Pancreas (tissue), 10 donors: ENCODE measurements at regions not wholly inside any gene's neighbourhood (a gene's known extent, or its start where the extent isn't known, plus 50 kb on each side); places are given as distances from the start of the nearest gene placed in this dataset.

Experiments used
- ATAC-seq, 4 donors: fragments of 200-7000 bp; cut with Tn5 transposase; one replicate each; pipeline versions ENCODE4 v1.8.0 to v1.9.1; 2020; ENCODE audit warnings: mild to moderate bottlenecking in 4 of 4, moderate library complexity in 4 of 4
- DNase-seq, 6 donors: peaks; one replicate each; pipeline ENCODE4 v3.0.0-alpha.2; 2020
- FAIRE-seq: peaks from 2 replicates; lab custom pipeline; 2012; peaks lifted over from hg19 to GRCh38; lab: Jason Lieb, UNC
- H3K27ac ChIP-seq, 4 donors: fragments of 200-600 bp; sonication (generic); 1 replicate in 3 of 4; 2 replicates in 1 of 4; pipeline versions ENCODE4 v1.5.0 to v1.8.0; 2020
- H3K27me3 ChIP-seq, 4 donors: fragments of 200-600 bp; one replicate each; pipeline ENCODE4 v1.8.0; 2021
- H3K36me3 ChIP-seq, 3 donors: fragments of 200-600 bp; sonication (generic) in 1 of 3; one replicate each; pipeline versions ENCODE4 v1.5.0 to v1.8.0; 2020 to 2021
- H3K4me1 ChIP-seq, 3 donors: fragments of 200-600 bp; one replicate each; pipeline ENCODE4 v1.8.0; 2021
- H3K4me3 ChIP-seq, 4 donors: fragments of 200-600 bp; sonication (generic) in 2 of 4; one replicate each; pipeline versions ENCODE4 v1.5.0 to v1.8.0; 2020 to 2021
- H3K9me3 ChIP-seq, 4 donors: fragments of 200-600 bp; one replicate each; pipeline ENCODE4 v1.8.0; 2021
- WGBS, 2 donors: extraction: QIAGEN DNeasy Blood & Tissue Kit; methylation state at CpG; one replicate each; pipeline ENCODE4 v1.1.7; 2013; 5-methylcytosine and 5-hydroxymethylcytosine counted together
- intact Hi-C, 3 donors: fragments of 100-400 bp; cut with DNase I; formaldehyde crosslinking; loops; one replicate each; pipeline versions ENCODE4 v1.11.1 to v1.14.2; 2022
- TF ChIP-seq, protein P1 (sequence below), 4 donors: fragments of 200-600 bp; sonication (generic) in 3 of 4; IDR thresholded peaks; one replicate each; pipeline versions ENCODE4 v1.5.0 to v1.8.0; 2021; ENCODE audit warnings: antibody characterized with exemption in 4 of 4
- donor health status: healthy with polysubstance abuse.
- donor health status: DM: no; HTN: no; CAD: no; lungs with moderate emphysema.
- donor health status: DM: no; HTN: no; CAD: no.
- donor health status: control.
- donor health status: control.
- donor health status: Bipolar disorder and iron deficiency.
- donor health status: DM: yes; HTN: yes; CAD: no.
- donor health status: DM: no; HTN: no; CAD: no.
- donor health status: DM: no; HTN: no; CAD: no.
- donor health status: DM: yes; HTN: yes; CAD: no.

DNA sequence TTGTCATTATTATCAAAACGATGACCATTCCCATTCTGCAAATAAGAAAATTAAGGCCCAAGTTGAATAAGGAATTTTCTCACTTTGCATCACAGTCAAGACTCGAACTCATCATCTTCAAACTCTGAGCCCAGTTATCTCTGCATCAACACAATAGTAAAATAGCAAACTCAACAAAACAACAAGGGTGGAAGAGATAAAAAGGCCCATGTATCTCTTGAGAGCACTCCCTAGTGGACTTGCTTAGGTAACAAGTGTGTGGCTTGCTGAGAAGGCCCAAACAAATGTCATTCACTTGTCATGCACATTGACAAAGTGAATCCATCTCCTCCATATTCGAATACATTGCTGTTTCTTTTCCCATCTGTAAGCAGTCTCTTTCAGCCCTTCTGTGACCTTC is 412.0 kb upstream of the MAF start:
- Histone ChIP-seq H3K36me3 (no peaks in the 10 kb centered on the region), H3K9me3 (no peaks in the 10 kb centered on the region), H3K4me1 (no peaks in the 10 kb centered on the region), H3K4me3 (no peak overlapping the region), H3K27ac (no peak overlapping the region), H3K27me3 (no peaks in the 10 kb centered on the region)
- no peak for DNase-seq
- FAIRE-seq: no peak
- TF ChIP-seq, protein P1, sequence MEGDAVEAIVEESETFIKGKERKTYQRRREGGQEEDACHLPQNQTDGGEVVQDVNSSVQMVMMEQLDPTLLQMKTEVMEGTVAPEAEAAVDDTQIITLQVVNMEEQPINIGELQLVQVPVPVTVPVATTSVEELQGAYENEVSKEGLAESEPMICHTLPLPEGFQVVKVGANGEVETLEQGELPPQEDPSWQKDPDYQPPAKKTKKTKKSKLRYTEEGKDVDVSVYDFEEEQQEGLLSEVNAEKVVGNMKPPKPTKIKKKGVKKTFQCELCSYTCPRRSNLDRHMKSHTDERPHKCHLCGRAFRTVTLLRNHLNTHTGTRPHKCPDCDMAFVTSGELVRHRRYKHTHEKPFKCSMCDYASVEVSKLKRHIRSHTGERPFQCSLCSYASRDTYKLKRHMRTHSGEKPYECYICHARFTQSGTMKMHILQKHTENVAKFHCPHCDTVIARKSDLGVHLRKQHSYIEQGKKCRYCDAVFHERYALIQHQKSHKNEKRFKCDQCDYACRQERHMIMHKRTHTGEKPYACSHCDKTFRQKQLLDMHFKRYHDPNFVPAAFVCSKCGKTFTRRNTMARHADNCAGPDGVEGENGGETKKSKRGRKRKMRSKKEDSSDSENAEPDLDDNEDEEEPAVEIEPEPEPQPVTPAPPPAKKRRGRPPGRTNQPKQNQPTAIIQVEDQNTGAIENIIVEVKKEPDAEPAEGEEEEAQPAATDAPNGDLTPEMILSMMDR (IDR thresholded peaks at IDR 0.05): no peak
- intact Hi-C loops: no loop called here
- ATAC-seq: no peak
- WGBS, 2 donors: 41 to 55% methylated on average over 3 of the region's 3 CpGs

DNA sequence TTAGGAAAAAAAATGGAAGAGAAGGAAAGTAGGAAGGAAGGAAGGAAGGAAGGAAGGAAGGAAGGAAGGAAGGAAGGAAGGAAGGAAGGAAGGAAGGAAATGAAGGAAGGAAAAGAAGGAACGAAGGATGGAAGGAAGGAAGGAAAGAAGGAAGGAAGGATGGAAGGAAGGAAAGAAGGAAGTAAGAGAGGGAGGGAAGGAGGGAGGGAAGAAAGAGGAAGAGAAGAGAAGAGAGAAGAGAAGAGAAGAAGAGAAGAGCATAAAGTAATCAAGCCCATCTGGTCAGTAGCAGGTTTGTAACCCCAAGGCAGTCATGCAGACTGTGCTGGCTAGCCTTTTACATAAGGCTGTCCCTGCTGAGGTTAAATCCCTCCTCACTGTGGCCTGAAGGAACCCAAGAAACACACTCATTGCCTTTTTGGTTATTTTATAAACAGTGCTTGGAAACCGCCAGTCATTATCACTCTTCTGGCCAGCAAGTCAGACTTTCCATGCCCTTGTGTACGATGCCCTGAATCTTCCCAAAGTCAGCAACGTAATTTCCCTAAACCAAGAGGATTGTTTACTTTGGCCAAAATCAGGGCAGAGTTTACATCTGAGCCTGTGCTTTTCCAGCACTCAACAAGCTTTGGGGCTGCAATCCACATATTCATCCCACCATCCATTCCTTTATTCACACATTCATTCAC is 409.6 kb upstream of the MAF start:
- H3K9me3 ChIP-seq: no peaks in the 10 kb centered on the region
- WGBS, 2 donors: 50 to 57% methylated on average over 4 of the region's 4 CpGs
- H3K4me3 ChIP-seq: no peak overlapping the region
- intact Hi-C loops: no loop called here
- no peaks in the 10 kb centered on the region for H3K4me1 ChIP-seq
- FAIRE-seq (no peak), DNase-seq (no peak), ATAC-seq (no peak)
- no peak overlapping the region for H3K27ac ChIP-seq
- H3K36me3 ChIP-seq: no peaks in the 10 kb centered on the region
- TF ChIP-seq, protein P1 (IDR thresholded peaks at IDR 0.05): no peak
- no peaks in the 10 kb centered on the region for H3K27me3 ChIP-seq

DNA sequence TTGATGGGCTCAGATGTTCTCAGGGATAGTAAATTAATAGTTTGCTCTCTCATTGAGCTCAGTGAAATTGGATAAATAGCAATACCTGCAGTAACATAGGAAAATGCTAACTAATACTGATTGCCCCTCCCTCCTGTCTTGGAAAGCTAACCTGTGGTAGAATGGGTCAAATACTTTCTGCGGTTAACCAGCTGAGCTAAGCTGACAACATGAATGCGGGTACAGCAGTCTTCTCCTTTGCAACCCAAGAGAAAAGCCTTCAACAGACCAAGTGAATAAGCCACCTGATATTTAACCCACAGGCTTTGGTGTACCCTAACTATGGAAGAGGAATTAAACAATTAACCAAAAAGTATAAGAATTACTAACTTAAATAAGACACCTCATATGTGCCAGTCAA is 408.3 kb upstream of the MAF start:
- ATAC-seq (no peak), FAIRE-seq (no peak), DNase-seq (no peak)
- H3K4me3 ChIP-seq: no peak overlapping the region
- no peaks in the 10 kb centered on the region for H3K36me3 ChIP-seq
- intact Hi-C loops: no loop called here
- TF ChIP-seq, protein P1 (IDR thresholded peaks at IDR 0.05): no peak
- WGBS, 2 donors: 84 to 85% methylated on average over 2 of the region's 2 CpGs
- H3K4me1 ChIP-seq: no peaks in the 10 kb centered on the region
- H3K9me3 ChIP-seq: no peaks in the 10 kb centered on the region
- H3K27me3 ChIP-seq: no peaks in the 10 kb centered on the region
- H3K27ac ChIP-seq: no peak overlapping the region

DNA sequence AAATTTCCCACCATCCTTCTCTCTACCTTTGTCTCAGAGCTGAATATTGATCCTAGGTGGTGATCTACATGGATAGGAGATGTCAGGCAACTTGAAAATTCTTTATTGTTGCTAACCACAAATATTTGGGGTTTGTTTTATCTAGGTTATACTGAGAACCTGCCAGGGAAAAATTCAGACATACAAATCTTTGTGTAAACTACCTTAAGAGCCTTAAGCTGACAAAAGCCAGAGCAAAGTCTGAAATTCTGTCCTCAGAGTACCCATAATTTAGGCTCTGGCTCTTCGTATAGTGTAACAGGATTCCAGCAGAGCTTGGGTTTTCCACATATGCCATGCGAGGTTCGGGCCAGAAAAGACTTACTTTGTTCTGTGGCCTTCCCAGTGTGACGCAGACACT is 406.7 kb upstream of the MAF start:
- Histone ChIP-seq H3K4me1 (no peaks in the 10 kb centered on the region), H3K36me3 (no peaks in the 10 kb centered on the region), H3K9me3 (no peaks in the 10 kb centered on the region), H3K27ac (no peak overlapping the region), H3K27me3 (no peaks in the 10 kb centered on the region), H3K4me3 (no peak overlapping the region)
- WGBS, 2 donors: 56 to 77% methylated on average over 4 of the region's 4 CpGs
- TF ChIP-seq, protein P1 (IDR thresholded peaks at IDR 0.05): no peak
- FAIRE-seq (no peak), ATAC-seq (no peak), DNase-seq (no peak)
- intact Hi-C loops: no loop called here
